Mammary epithelial cell (primary cell): ENCODE measurements at regions not wholly inside any gene's neighbourhood (a gene's known extent, or its start where the extent isn't known, plus 50 kb on each side); places are given as distances from the start of the nearest gene placed in this dataset.

Source experiments
- CTCF ChIP-seq, 2 donors: IDR thresholded peaks in 1 of 2; conservative IDR thresholded peaks in 1 of 2; 2 replicates each; pipeline ENCODE4 v1.5.1; 2011 to 2012; ENCODE audit warnings: inconsistent platforms in 2 of 2, low read length in 2 of 2, mild to moderate bottlenecking in 2 of 2, control low read depth in 1 of 2, low read depth in 1 of 2; ENCODE audit not compliant: insufficient read depth in 1 of 2; ENCODE audit errors: extremely low read depth in 1 of 2
- EZH2 ChIP-seq: IDR thresholded peaks from 2 replicates; pipeline ENCODE4 v1.6.1; 2012; ENCODE audit warnings: low read length, inconsistent platforms, borderline replicate concordance

DNA sequence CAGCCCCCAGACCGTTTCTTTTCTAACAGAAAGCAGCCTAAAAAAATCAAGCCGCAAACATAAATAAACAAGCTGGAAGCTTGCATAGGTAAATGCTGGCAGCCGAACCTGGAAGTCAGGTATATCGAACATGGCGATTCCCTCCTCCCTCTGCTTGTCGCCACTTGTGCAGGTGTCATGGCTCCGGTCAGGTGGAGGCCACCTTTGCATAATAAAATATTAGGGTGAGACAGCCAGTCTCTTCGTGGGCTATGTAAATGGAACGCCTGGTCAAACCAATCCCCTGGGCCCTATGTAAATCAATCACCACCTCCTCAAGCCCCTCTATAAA, 223.9 kb upstream of the DAAM1 start:
- TF ChIP-seq EZH2, result no peak
- no peak for TF ChIP-seq CTCF (conservative IDR thresholded peaks at IDR 0.05 in 1 of 2, IDR thresholded peaks at IDR 0.05 in 1 of 2; ENCODE audit: extremely low read depth in 1 of 2, insufficient read depth in 1 of 2, low read depth in 1 of 2, low read length in 2 of 2)
